Fibroblast of peridontal ligament (primary cell): ENCODE measurements at regions not wholly inside any gene's neighbourhood (a gene's known extent, or its start where the extent isn't known, plus 50 kb on each side); places are given as distances from the start of the nearest gene placed in this dataset.

Experiments used
- DNase-seq: peaks from one replicate; pipeline ENCODE4 v3.0.0-alpha.2; 2010; ENCODE audit errors: extremely low read depth

DNA sequence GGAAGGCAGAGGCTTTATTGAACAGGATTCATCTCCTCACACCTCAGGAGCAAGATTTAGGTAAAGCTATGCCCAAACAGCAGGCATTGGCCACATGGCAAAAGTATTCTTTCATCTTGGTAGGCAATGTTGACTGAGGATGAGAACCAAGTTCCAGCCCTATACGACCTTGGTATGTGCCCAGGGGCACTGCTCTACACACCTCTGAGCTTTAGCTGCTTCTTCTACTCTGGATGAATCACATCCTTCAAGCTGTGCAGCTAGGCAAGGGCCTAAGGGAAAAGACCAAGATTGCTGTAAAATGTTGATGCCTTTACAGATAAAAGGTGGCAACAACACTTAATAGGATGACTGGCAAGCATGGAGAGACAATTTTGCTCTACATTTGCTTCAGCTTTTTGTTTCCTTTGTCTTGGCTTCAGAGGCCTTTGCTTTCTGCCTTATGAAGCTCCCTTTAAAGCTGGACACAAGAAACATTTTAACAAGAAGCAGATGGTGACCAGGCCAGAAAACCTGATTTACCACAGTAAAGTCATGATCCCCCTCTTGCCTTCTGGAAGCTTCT, 183.3 kb upstream of the KITLG start:
- DNase-seq: peak; percentile 68

DNA sequence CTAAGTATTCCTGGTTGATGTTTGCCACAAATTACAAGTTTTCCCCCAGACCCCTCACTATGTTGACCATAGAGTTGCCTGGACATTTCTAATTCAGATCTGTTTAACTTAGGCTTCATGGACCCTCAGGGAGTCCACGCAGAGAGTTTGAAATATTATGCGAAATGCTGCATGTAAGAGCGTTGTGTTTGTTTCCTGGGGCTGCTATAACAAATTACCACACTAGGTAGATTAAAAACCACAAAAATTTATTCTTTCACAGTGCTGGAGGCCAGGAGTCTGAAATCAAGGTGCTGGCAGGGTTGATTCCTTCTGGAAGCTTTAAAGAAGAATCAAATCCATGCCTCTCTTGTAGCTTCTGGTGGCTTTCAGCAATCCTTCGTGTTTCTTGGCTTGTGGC, 177.9 kb upstream of the KITLG start:
- no peak for DNase-seq

DNA sequence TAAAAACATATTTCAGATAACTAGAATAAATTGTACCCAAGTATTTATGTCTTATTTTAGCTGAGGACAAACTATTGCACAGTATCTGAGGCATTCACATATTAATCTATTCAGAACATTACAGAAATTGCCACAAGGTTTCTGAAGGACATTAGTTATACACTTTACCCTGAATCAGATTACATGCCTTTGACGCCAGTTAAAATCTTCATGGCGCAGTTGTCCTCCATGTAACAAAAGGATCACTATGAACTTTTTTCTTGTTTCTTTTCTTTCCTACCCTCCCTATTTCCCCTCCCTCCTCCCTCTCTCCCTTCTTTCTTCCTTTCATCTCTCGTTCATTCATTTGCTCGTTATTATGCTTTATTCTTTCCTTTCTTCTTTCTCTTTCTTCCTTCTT, 176.6 kb upstream of the KITLG start:
- DNase-seq: no peak

- no peak for DNase-seq
Observed at GRCh38 chr12:88756153-88756552, 175.9 kb upstream of the KITLG start.

GRCh38 chr12:88753707-88754106, 173.4 kb upstream of the KITLG start:
- no peak for DNase-seq

DNA sequence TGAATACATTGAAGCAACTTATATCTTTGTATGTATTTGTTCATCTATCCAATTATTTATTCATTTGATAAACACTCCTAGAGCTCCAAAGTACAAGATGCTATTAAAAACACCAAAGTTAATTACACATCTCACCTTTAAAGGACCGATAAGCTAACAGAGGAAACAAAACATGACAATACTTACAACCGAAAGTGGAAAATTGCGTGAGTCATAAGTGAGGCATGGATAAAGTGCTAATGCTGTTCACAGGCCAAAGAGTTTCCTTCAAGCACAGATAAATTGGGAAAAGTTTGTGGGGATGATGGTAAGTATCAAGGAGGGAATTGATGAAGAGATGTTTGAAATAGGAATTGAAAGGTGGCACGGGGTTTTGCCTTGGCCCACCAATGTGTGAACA, 172.8 kb upstream of the KITLG start:
- DNase-seq: no peak

GRCh38 chr12:88752183-88752582, 171.9 kb upstream of the KITLG start:
- DNase-seq: no peak

GRCh38 chr12:88750867-88751543, 170.7 kb upstream of the KITLG start:
- DNase-seq: no peak

DNA sequence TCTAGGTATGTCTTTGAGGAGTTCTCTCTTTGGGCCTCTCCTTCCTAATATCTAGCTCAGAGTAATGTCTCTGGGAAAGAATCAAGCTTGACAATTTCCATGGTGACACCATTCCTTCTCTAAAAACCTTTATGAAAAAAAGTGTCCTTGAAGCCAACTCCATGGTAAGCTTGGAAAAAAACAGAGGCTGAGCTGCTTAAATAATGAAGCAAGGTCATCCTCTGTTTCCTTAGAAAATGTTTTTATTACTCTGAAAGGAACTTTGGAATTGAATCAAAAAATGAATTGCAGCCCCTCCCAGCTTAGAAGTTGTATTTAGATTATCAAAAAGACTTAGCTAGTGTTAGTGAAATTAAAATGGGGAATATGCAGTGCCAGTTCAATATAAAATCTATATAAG, 166.1 kb upstream of the KITLG start:
- no peak for DNase-seq

DNA sequence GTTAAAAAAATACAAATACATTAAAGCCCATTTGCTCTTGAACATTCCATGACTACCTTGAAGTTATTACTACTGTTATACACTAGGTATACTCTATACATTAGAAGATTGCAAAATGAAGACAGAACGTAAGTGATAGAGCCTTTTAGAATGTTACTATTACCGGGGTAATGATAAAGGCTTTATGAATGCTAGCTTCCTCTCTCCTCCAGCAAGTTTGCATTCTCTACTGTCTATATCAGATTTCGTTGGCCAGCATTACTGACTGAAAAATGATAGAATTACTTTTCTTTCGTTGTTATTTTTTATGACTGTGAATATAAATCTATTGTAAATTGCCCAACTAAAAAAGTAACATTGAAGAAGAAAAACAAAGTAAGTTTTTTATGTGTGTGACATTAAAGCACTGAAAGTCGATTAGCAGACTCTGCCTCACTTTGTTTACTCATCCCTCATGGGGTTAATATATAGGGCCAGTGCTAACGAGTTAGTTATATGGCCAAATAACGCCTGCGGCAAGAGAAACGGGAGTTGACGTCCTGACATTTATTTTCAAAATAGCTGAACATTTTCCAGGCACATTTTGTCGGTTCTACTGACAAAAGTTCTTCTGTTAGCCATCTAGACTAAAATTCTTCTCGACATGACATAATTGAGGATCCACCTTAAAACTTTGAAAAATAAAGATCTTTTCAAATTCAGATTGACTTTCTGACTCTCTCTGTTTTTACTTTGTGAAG, 163.8 kb upstream of the KITLG start:
- peak; percentile 29 for DNase-seq

- no peak for DNase-seq
Observed at GRCh38 chr12:88737838-88738472, 157.7 kb upstream of the KITLG start.

GRCh38 chr12:88736031-88736430, 155.8 kb upstream of the KITLG start:
- DNase-seq: no peak

DNA sequence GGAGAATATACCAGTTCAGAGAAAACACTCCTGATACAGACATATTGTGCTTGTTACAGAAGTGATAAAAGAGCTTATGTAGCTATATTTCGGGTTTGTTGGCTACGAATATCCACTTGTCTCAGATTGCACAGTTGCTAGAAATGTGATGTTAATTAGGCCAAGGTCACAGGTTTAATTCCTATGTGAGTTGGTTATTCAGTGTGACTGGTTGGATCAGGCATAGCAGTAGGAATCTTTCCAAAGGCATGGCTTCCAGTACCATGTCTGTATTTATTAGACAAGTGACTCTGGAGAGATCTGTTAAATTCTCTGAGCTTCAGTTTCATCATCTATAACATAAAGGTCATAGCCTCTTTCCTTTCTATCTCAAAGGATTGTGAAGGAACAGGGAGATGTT, 152.7 kb upstream of the KITLG start:
- no peak for DNase-seq

GRCh38 chr12:88729196-88729595, 148.9 kb upstream of the KITLG start:
- no peak for DNase-seq

GRCh38 chr12:88726806-88727720, 146.8 kb upstream of the KITLG start:
- peak; percentile 62 for DNase-seq

GRCh38 chr12:88725592-88726143, 145.4 kb upstream of the KITLG start:
- DNase-seq: no peak

DNA sequence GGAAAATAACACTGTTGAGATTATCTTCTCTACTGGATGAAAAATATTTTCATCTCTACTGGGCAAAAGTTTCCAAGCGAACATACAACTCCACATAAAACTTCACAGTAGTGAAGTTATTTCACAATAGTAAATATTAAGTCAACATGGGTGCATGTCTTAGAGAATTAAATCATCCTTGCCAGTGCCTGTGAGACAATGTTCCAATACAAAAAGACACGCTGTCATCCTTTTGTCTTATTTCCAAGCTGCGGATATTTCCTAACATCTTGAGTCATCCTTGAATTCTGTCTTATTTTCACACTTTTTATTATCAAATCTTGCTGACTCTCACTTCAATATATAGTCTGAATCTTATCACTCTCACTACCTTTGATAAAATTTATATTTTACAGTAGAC, 142.9 kb upstream of the KITLG start:
- DNase-seq: peak; percentile 55

DNA sequence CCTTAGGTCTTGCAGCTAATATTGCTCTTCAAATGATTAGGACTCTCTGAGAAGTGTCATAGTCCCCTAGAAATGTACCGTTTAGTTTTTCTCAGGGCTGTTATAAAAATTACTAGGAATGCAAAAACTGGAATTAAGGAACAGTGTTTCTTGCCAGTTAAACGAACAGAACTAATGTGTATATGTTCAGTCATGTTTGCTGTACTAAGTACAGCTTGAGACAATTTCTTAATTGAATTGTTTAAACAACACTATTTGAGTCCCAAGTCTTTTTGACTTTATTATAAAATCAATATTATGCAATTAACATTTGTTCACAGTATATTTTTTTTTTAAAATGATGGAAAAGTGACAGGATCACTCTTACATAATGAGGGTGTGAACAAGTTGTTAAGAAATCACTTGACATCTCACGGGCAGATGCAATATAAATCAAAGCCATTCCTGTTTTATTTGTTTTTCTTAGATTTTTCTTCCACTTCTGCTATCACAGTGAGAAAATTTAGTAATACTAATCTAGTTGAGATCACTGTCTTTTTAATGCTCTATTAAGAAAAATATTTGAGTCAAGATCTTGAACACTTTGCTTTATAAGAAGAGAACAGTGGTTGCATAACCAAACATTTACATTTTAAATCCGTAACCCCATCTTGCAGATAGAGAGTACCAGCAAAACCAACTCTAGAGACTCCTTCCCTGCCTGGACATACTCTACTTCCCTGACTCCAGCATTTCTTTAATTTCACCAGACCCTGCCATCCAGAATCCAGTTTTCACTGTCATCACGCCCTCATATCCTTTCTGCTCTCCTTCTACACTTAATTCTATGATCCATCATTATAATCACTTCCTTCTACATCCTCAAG, 140.7 kb upstream of the KITLG start:
- DNase-seq: no peak

GRCh38 chr12:88720231-88720630, 140.0 kb upstream of the KITLG start:
- no peak for DNase-seq

- DNase-seq: no peak
Observed at GRCh38 chr12:88717188-88717587, 136.9 kb upstream of the KITLG start.
